ENCODE measurements at regions not wholly inside any gene's neighbourhood (a gene's known extent, or its start where the extent isn't known, plus 50 kb on each side); places are given as distances from the start of the nearest gene placed in this dataset.

GRCh38 chr14:101045511-101045910 lies 142.0 kb upstream of the RTL1 start:
- no peak for DNase-seq (ENCODE audit: low read depth)

GRCh38 chr14:101046071-101046470 lies 142.5 kb upstream of the RTL1 start:
- DNase-seq (ENCODE audit: low read depth): no peak

GRCh38 chr14:101047326-101047725 lies 143.8 kb upstream of the RTL1 start:
- DNase-seq (ENCODE audit: low read depth): no peak

- DNase-seq (ENCODE audit: low read depth): no peak
These were observed 145.2 kb upstream of the RTL1 start for GRCh38 chr14:101048766-101049165.

GRCh38 chr14:101049511-101049910 lies 146.0 kb upstream of the RTL1 start:
- no peak for DNase-seq (ENCODE audit: low read depth)

GRCh38 chr14:101049942-101050341 lies 146.4 kb upstream of the RTL1 start:
- no peak for DNase-seq (ENCODE audit: low read depth)

GRCh38 chr14:101050901-101051490 lies 147.5 kb upstream of the RTL1 start:
- DNase-seq (ENCODE audit: low read depth): no peak

- DNase-seq (ENCODE audit: low read depth): no peak
These were observed 151.1 kb upstream of the RTL1 start for GRCh38 chr14:101054671-101055070.

GRCh38 chr14:101055106-101055662 lies 151.7 kb upstream of the RTL1 start:
- DNase-seq (ENCODE audit: low read depth): no peak

- DNase-seq (ENCODE audit: low read depth): no peak
These were observed 152.4 kb upstream of the RTL1 start for GRCh38 chr14:101055776-101056374.

- no peak for DNase-seq (ENCODE audit: low read depth)
These were observed 152.9 kb upstream of the RTL1 start for GRCh38 chr14:101056446-101056845.

GRCh38 chr14:101057394-101057793 lies 153.9 kb upstream of the RTL1 start:
- no peak for DNase-seq (ENCODE audit: low read depth)

- peak; percentile 62 for DNase-seq (ENCODE audit: low read depth)
These were observed 155.0 kb upstream of the RTL1 start for GRCh38 chr14:101058571-101058970.

- DNase-seq (ENCODE audit: low read depth): no peak
These were observed 156.7 kb upstream of the RTL1 start for GRCh38 chr14:101060171-101060601.

- no peak for DNase-seq (ENCODE audit: low read depth)
These were observed 158.0 kb upstream of the RTL1 start for GRCh38 chr14:101061411-101062064.

- DNase-seq (ENCODE audit: low read depth): no peak
These were observed 158.5 kb upstream of the RTL1 start for GRCh38 chr14:101062065-101062450.

GRCh38 chr14:101062601-101063000 lies 159.1 kb upstream of the RTL1 start:
- no peak for DNase-seq (ENCODE audit: low read depth)

GRCh38 chr14:101063121-101063520 lies 159.6 kb upstream of the RTL1 start:
- DNase-seq (ENCODE audit: low read depth): no peak

GRCh38 chr14:101064121-101064661 lies 160.7 kb upstream of the RTL1 start:
- no peak for DNase-seq (ENCODE audit: low read depth)

GRCh38 chr14:101064718-101065117 lies 161.2 kb upstream of the RTL1 start:
- DNase-seq (ENCODE audit: low read depth): no peak

- no peak for DNase-seq (ENCODE audit: low read depth)
These were observed 161.7 kb upstream of the RTL1 start for GRCh38 chr14:101065246-101065645.

GRCh38 chr14:101065696-101066694 lies 162.5 kb upstream of the RTL1 start:
- DNase-seq (ENCODE audit: low read depth): no peak
